ENCODE measurements at regions not wholly inside any gene's neighbourhood (a gene's known extent, or its start where the extent isn't known, plus 50 kb on each side); places are given as distances from the start of the nearest gene placed in this dataset.

DNA sequence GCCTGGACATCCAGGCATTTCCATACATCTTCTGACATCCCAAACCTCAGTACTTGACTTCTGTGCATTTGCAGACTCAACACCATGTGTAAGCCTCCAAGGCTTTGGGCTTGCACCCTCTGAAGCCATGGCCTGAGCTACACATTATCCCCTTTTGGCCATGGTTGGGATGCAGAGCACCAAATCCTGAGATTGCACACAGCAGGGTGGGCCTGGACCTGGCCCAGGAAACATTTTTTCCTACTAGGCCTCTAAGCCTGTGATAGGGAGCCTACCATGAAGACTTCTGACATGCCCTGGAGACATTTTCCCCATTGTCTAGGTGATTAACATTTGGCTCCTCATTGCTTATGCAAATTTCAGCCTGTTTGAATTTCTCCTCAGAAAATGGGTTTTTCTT, 853.4 kb upstream of the SPRY2 start:
- TF ChIP-seq, protein P1, sequence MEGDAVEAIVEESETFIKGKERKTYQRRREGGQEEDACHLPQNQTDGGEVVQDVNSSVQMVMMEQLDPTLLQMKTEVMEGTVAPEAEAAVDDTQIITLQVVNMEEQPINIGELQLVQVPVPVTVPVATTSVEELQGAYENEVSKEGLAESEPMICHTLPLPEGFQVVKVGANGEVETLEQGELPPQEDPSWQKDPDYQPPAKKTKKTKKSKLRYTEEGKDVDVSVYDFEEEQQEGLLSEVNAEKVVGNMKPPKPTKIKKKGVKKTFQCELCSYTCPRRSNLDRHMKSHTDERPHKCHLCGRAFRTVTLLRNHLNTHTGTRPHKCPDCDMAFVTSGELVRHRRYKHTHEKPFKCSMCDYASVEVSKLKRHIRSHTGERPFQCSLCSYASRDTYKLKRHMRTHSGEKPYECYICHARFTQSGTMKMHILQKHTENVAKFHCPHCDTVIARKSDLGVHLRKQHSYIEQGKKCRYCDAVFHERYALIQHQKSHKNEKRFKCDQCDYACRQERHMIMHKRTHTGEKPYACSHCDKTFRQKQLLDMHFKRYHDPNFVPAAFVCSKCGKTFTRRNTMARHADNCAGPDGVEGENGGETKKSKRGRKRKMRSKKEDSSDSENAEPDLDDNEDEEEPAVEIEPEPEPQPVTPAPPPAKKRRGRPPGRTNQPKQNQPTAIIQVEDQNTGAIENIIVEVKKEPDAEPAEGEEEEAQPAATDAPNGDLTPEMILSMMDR (IDR thresholded peaks at IDR 0.05; ENCODE audit: low read depth, low read length, missing input control) = no peak
- TF ChIP-seq, protein P2, sequence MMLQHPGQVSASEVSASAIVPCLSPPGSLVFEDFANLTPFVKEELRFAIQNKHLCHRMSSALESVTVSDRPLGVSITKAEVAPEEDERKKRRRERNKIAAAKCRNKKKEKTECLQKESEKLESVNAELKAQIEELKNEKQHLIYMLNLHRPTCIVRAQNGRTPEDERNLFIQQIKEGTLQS (IDR thresholded peaks at IDR 0.05) = no peak
- TF ChIP-seq, protein P3, sequence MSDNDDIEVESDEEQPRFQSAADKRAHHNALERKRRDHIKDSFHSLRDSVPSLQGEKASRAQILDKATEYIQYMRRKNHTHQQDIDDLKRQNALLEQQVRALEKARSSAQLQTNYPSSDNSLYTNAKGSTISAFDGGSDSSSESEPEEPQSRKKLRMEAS (IDR thresholded peaks at IDR 0.05) = no peak
- no peak for TF ChIP-seq TAF1 (conservative IDR thresholded peaks at IDR 0.05)
- TF ChIP-seq JUND (IDR thresholded peaks at IDR 0.05) = no peak
- TF ChIP-seq REST (IDR thresholded peaks at IDR 0.05) = no peak
- TF ChIP-seq YY1 (IDR thresholded peaks at IDR 0.05) = no peak
- TF ChIP-seq SP1 (IDR thresholded peaks at IDR 0.05) = no peak
- TF ChIP-seq, protein P4, sequence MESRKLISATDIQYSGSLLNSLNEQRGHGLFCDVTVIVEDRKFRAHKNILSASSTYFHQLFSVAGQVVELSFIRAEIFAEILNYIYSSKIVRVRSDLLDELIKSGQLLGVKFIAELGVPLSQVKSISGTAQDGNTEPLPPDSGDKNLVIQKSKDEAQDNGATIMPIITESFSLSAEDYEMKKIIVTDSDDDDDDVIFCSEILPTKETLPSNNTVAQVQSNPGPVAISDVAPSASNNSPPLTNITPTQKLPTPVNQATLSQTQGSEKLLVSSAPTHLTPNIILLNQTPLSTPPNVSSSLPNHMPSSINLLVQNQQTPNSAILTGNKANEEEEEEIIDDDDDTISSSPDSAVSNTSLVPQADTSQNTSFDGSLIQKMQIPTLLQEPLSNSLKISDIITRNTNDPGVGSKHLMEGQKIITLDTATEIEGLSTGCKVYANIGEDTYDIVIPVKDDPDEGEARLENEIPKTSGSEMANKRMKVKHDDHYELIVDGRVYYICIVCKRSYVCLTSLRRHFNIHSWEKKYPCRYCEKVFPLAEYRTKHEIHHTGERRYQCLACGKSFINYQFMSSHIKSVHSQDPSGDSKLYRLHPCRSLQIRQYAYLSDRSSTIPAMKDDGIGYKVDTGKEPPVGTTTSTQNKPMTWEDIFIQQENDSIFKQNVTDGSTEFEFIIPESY (IDR thresholded peaks at IDR 0.05) = no peak
- TF ChIP-seq RAD21 (IDR thresholded peaks at IDR 0.05) = no peak
- no peak for TF ChIP-seq EGR1 (IDR thresholded peaks at IDR 0.05; ENCODE audit: low read depth in 2 of 2)
